Coronary artery (tissue), 2 donors: ENCODE measurements at regions not wholly inside any gene's neighbourhood (a gene's known extent, or its start where the extent isn't known, plus 50 kb on each side); places are given as distances from the start of the nearest gene placed in this dataset.
A peak's percentile ranks its signal among the peaks of the same experiment; 100 is the strongest.

Experiments
- DNase-seq: peaks from one replicate; pipeline ENCODE4 v3.0.0-alpha.2; 2017; ENCODE audit warnings: low spot score
- H3K27ac ChIP-seq, 2 donors: fragments of 200-600 bp; sonication (generic); one replicate each; pipeline ENCODE4 v1.5.1; 2016 to 2019
- H3K4me3 ChIP-seq: fragments of 200-600 bp; sonication (generic); 2 replicates; pipeline ENCODE4 v1.5.1; 2016; ENCODE audit warnings: mild to moderate bottlenecking, moderate library complexity
- CTCF ChIP-seq: fragments of 200-600 bp; sonication (generic); IDR thresholded peaks from one replicate; pipeline ENCODE4 v1.5.1; 2019; ENCODE audit warnings: antibody characterized with exemption

GRCh38 chr5:172543484-172544298 is 89.4 kb upstream of the SH3PXD2B start:
- peak; percentile 17 for DNase-seq
- no peak for TF ChIP-seq CTCF
- no peak overlapping the region for H3K4me3 ChIP-seq
- no peak overlapping the region for H3K27ac ChIP-seq

- DNase-seq, result peak; percentile 66
- no peak for TF ChIP-seq CTCF
Observed at GRCh38 chr5:172542651-172543131, 88.4 kb upstream of the SH3PXD2B start.

GRCh38 chr5:172541773-172542136 is 87.4 kb upstream of the SH3PXD2B start:
- TF ChIP-seq CTCF, result no peak

More at GRCh38 chr5:172542651-172543131, 88.4 kb upstream of the SH3PXD2B start:
- no peak overlapping the region for H3K4me3 ChIP-seq
- H3K27ac ChIP-seq, result no peak overlapping the region

GRCh38 chr5:172541099-172541772 is 86.9 kb upstream of the SH3PXD2B start:
- Histone ChIP-seq H3K27ac (no peak overlapping the region), H3K4me3 (no peak overlapping the region)
- DNase-seq, result peak; percentile 38
- TF ChIP-seq CTCF, result no peak

More at GRCh38 chr5:172541773-172542136, 87.4 kb upstream of the SH3PXD2B start:
- Histone ChIP-seq H3K4me3 (no peak overlapping the region), H3K27ac (no peak overlapping the region)
- no peak for DNase-seq

- no peak for TF ChIP-seq CTCF
- Histone ChIP-seq H3K27ac (no peak overlapping the region), H3K4me3 (no peak overlapping the region)
- peak; percentile 53 for DNase-seq
Observed at GRCh38 chr5:172540099-172540870, 86.0 kb upstream of the SH3PXD2B start.

GRCh38 chr5:172535108-172535445 is 80.8 kb upstream of the SH3PXD2B start:
- no peak for DNase-seq
- Histone ChIP-seq H3K4me3 (no peak overlapping the region), H3K27ac (peak overlapping the region in 1 of 2 donors; percentile 72)
- no peak for TF ChIP-seq CTCF
